Epithelial cell of proximal tubule (primary cell): ENCODE measurements at regions not wholly inside any gene's neighbourhood (a gene's known extent, or its start where the extent isn't known, plus 50 kb on each side); places are given as distances from the start of the nearest gene placed in this dataset.

Experiments
- DNase-seq: peaks from one replicate; pipeline ENCODE4 v3.0.0-alpha.2; 2011; ENCODE audit warnings: low read depth
- H3K4me3 ChIP-seq: 2 replicates; pipeline ENCODE4 v1.5.1; 2011; ENCODE audit warnings: low read depth, mild to moderate bottlenecking, low read length
- CTCF ChIP-seq: conservative IDR thresholded peaks from 2 replicates; pipeline ENCODE4 v1.5.1; 2012; ENCODE audit warnings: low read depth, mild to moderate bottlenecking, low read length

DNA sequence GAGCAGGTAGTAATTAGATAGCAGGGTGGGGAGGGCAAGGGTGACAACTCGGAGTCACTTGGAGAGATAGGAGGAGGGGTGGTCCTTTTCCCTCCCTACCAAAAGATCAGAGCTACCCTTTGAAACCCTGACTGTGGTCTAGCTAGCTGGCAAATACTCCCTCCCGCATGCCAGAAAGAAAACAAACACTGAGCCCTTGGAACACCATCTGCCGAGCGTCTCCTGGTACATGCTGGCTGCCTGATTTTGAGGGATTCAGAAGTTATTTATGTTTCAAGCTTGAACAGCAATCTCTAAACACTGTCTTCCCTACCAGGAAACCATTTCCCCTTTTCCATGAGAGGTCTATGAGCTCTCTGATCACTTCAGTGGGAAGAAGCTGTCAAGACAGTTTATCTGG is 291.6 kb upstream of the CFAP20DC start:
- no peak overlapping the region for H3K4me3 ChIP-seq
- DNase-seq: no peak
- TF ChIP-seq CTCF: no peak

GRCh38 chr3:59339818-59340217 is 290.0 kb upstream of the CFAP20DC start:
- TF ChIP-seq CTCF: no peak
- H3K4me3 ChIP-seq: no peak overlapping the region
- DNase-seq: no peak

DNA sequence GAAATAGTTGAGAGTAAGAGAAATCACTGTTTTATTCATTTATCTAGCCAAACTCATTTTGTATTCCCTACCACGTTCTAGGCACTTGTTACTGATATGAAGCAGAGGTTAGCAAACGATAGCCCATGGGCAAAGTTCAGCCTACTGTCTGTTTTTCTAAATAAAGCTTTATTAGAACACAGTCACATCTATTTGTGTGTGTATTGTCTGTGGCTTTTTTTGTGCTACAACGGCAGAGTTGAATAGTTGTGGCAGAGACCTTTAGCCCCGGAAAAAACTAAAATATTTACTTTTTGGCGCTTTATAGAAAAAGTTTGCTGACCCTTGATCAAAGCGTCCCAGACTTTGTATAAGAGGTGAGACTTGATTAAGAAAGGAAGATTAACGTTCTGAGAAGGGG is 289.1 kb upstream of the CFAP20DC start:
- TF ChIP-seq CTCF: no peak
- no peak overlapping the region for H3K4me3 ChIP-seq
- no peak for DNase-seq

DNA sequence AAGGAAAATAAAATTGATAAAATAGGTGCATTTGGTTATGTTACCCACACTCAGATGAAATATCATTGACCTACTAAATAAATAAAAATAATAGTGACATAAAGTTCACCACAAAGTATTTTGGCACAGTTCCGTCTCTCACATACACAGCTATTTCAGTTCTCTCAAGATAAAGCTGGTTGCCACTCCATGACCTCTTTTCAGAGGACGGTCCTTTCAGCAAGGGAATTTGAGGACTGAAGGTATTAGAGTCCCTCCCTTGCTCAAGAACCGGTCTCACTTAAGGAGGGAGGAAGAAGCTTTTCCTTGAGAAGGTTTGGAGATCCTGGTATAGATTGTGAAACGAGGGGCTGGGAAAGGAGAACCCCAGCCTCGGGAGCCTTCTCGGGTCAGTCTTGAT is 285.5 kb upstream of the CFAP20DC start:
- TF ChIP-seq CTCF: no peak
- no peak for DNase-seq
- H3K4me3 ChIP-seq: no peak overlapping the region

- H3K4me3 ChIP-seq: no peak overlapping the region
- TF ChIP-seq CTCF: no peak
- no peak for DNase-seq
Measured at GRCh38 chr3:59334585-59334984, 284.8 kb upstream of the CFAP20DC start.

DNA sequence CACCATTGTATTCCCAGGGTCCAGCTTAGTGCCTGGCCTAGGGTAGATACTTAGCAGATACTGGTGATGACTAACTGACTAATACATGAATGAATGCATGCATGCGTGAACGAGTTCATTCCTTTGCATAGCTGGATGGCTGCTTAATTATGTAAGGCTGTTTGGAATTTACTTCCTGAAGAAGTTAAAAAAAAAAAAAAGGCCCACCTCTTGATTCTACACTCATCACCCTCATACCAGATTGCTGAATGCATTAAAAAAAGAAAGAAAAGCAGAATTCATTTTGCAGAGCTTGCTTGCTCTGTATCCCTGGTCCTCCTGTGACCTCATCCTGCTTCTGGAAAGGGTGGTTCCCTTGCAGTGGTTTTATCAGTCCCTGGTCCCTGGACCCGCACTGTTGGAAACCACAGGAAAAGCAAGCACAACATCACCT is 277.6 kb upstream of the CFAP20DC start:
- no peak for TF ChIP-seq CTCF
- peak; percentile 97 for DNase-seq
- H3K4me3 ChIP-seq: no peak overlapping the region

DNA sequence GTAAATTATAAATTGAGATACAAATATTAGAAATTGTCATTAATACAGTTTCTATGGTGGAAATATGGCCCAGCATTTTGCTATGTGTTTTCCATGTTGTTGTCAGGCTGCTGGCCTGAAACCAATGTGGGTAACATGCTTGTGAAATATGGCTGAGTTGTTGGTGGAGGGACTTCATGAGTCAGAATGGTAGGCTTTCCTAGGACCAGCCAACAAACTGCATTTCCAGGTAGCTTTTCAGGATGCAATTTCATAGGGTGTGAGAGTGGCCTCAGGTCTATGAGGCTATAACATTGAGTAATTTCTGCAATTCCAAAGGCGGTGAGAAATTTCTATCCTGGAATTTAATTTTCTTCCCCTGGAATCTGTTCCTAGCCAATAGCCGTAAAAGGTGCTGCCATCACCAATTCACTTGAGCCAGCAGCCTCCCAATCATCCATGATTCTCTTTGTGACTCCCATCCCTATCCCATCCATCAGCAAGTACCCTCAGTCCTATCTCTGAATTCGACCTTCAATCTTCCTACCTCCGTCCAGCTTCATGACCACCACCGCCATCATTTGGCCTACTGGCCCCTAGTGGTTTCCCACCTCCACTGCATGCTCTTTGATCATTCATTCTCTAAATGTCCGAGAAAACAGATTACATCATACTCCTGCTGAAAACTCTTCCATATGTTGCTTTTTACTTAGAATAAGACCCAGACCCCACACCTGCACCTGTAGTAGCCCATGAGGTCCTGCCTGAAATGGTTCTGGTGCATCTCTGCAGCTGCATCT is 276.6 kb upstream of the CFAP20DC start:
- no peak for DNase-seq
- TF ChIP-seq CTCF: peak; percentile 58
- no peak overlapping the region for H3K4me3 ChIP-seq
